ENCODE measurements at regions not wholly inside any gene's neighbourhood (a gene's known extent, or its start where the extent isn't known, plus 50 kb on each side); places are given as distances from the start of the nearest gene placed in this dataset.
"Not testable (repeated sequence)": the region's sequence is repeated elsewhere in the genome, so short reads cannot be mapped to it uniquely, and the experiment has no call there.

DNA sequence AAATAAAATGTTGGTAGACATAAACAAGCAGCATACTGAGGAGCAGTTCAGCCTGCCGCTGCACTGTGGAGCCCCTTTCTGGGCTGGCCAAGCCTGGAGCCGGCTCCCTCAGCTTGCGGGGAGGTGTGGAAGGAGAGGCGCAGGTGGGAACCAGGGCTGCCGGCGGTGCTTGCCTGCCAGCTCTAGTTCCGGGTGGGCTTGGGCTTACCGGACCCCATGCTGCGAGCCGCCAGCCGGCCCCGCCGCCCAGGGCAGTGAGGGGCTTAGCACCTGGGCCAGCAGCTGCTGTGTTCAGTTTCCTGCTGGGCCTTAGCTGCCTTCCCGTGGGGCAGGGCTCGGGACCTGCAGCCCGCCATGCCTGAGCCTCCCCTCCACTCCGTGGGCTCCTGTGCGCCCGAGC is 672.9 kb upstream of the POM121L12 start:
- H3K36me3 ChIP-seq, result no peaks in the 10 kb centered on the region
- H3K27ac ChIP-seq, result no peak overlapping the region
- H3K4me1 ChIP-seq, result no peaks in the 10 kb centered on the region
- no peak overlapping the region for H3K9ac ChIP-seq
- TF ChIP-seq Cebpa-rat (IDR thresholded peaks at IDR 0.05), result no peak
- H4K20me1 ChIP-seq, result no peaks in the 10 kb centered on the region
- H3K4me2 ChIP-seq, result no peak overlapping the region
- H3K9me3 ChIP-seq (replicated peaks in 1 of 11), result peaks cover 0 to 5% (median 0%) of the 10 kb centered on the region in 11 experiments; a peak in 2 of 22 replicates
- no peaks in the 10 kb centered on the region for H3K27me3 ChIP-seq
- no peak overlapping the region for H3K4me3 ChIP-seq

GRCh38 chr7:52360541-52360940 is 674.9 kb upstream of the POM121L12 start:
- H3K27ac ChIP-seq, result no peak overlapping the region
- TF ChIP-seq Cebpa-rat (IDR thresholded peaks at IDR 0.05), result no peak

GRCh38 chr7:52355053-52355452 is 680.4 kb upstream of the POM121L12 start:
- Histone ChIP-seq H3K36me3 (no peaks in the 10 kb centered on the region), H3K4me1 (peaks cover 0 to 9% (median 0%) of the 10 kb centered on the region in 10 experiments; a peak in 1 of 20 replicates), H3K27me3 (no peaks in the 10 kb centered on the region), H4K20me1 (no peaks in the 10 kb centered on the region; a peak in 1 of 22 replicates), H3K4me2 (0 out of 22 replicates have a peak overlapping the region, but pooled peaks of 1 of the 11 experiments have one; percentile 1), H3K4me3 (no peak overlapping the region), H3K9ac (no peak overlapping the region), H3K27ac (no peak overlapping the region), H3K9me3 (replicated peaks in 1 of 11) (no peaks in the 10 kb centered on the region)
- TF ChIP-seq Cebpa-rat (IDR thresholded peaks at IDR 0.05), result 0 out of 22 replicates have a peak, but pooled peaks of 2 of the 11 experiments have one; percentile 26 to 39

More at GRCh38 chr7:52360541-52360940, 674.9 kb upstream of the POM121L12 start:
- Histone ChIP-seq H3K4me3 (no peak overlapping the region), H3K9ac (no peak overlapping the region), H3K36me3 (no peaks in the 10 kb centered on the region), H4K20me1 (no peaks in the 10 kb centered on the region; a peak in 1 of 22 replicates), H3K4me2 (no peak overlapping the region), H3K4me1 (no peaks in the 10 kb centered on the region), H3K27me3 (no peaks in the 10 kb centered on the region), H3K9me3 (replicated peaks in 1 of 11) (peaks cover 0 to 5% (median 0%) of the 10 kb centered on the region in 11 experiments; a peak in 2 of 22 replicates)

DNA sequence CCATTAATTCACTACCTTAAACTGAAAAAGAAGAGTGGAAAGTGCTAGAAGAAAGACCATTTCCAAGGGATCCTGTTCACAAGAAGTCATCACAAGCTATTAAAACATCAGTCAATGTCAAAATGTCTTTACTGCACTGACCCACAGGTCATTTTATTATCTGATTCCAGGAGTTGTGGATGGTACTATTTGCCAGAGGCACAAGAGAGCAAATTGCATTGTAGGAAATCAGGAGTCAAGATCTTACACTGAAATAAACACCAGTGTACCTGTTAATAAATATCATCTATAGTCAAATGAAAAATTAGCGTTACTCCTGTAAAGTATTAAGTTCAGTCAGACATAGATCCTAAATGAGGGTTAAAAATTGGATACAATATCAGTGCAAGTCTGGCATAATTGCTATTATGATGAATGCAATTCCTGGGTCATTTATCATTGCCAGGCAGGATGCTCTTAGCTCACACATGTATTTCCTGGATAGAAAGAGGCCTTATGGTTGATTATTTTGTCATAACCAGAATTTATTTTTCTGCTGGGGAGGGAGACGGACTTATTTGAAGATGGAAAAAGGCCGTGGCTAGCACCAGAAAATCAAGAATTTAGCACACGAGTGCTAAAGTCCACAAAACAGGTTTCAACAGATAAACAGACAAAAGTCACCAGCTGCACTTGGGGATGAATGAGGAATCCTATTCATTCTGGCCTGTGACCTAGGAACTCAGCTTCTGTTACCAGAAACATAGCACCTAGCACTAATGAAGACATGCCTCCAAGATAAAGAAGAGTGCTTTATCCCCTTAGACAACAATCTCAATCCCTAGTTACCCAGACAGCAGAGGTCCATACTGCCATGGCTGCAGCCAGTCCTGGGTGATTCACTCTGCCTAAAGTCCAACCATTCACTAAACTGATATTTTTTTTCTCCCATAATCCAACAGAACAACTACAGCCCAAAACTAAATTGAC is 683.1 kb upstream of the POM121L12 start:
- H3K9ac ChIP-seq, result no peak overlapping the region
- no peaks in the 10 kb centered on the region for H3K27me3 ChIP-seq
- no peaks in the 10 kb centered on the region for H3K9me3 ChIP-seq (replicated peaks in 1 of 11)
- TF ChIP-seq Cebpa-rat (IDR thresholded peaks at IDR 0.05), result no peak
- H3K4me1 ChIP-seq, result peaks cover 0 to 9% (median 0%) of the 10 kb centered on the region in 10 experiments; a peak in 1 of 20 replicates
- H4K20me1 ChIP-seq, result no peaks in the 10 kb centered on the region; a peak in 1 of 22 replicates
- no peak overlapping the region for H3K4me3 ChIP-seq
- H3K4me2 ChIP-seq, result no peak overlapping the region
- no peaks in the 10 kb centered on the region for H3K36me3 ChIP-seq
- H3K27ac ChIP-seq, result no peak overlapping the region

GRCh38 chr7:52344015-52344414 is 691.4 kb upstream of the POM121L12 start:
- Histone ChIP-seq H3K4me2 (no peak overlapping the region), H4K20me1 (no peaks in the 10 kb centered on the region)

GRCh38 chr7:52340067-52340466 is 695.4 kb upstream of the POM121L12 start:
- Histone ChIP-seq H3K27me3 (no peaks in the 10 kb centered on the region), H4K20me1 (no peaks in the 10 kb centered on the region), H3K4me2 (no peak overlapping the region), H3K9ac (no peak overlapping the region), H3K36me3 (no peaks in the 10 kb centered on the region), H3K9me3 (replicated peaks in 1 of 11) (no peaks in the 10 kb centered on the region), H3K27ac (no peak overlapping the region), H3K4me3 (no peak overlapping the region), H3K4me1 (no peaks in the 10 kb centered on the region)
- no peak for TF ChIP-seq Cebpa-rat (IDR thresholded peaks at IDR 0.05)

More at GRCh38 chr7:52344015-52344414, 691.4 kb upstream of the POM121L12 start:
- no peak overlapping the region for H3K27ac ChIP-seq
- no peak overlapping the region for H3K4me3 ChIP-seq
- H3K36me3 ChIP-seq, result no peaks in the 10 kb centered on the region
- no peak for TF ChIP-seq Cebpa-rat (IDR thresholded peaks at IDR 0.05)
- H3K9ac ChIP-seq, result no peak overlapping the region
- no peaks in the 10 kb centered on the region for H3K9me3 ChIP-seq (replicated peaks in 1 of 11)
- no peaks in the 10 kb centered on the region for H3K27me3 ChIP-seq
- no peaks in the 10 kb centered on the region for H3K4me1 ChIP-seq

DNA sequence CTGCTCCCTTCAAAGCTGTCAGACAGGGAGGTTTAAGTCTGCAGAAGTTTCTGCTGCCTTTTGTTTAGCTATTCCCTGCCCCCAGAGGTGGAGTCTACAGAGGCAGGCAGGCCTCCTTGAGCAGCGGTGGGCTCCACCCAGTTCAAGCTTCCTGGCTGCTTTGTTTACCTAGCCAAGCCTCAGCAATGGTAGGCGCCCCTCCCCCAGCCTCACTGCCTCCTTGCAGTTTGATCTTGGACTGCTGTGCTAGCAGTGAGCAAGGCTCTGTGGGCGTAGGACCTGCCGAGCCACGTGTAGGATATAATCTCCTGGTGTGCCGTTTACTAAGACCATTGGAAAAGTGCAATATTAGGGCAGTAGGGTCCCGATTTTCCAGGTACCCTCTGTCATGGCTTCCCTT is 707.1 kb upstream of the POM121L12 start:
- H3K9me3 ChIP-seq (replicated peaks in 1 of 11); H3K27me3 ChIP-seq; H3K36me3 ChIP-seq; H3K27ac ChIP-seq; H4K20me1 ChIP-seq; H3K4me2 ChIP-seq; H3K9ac ChIP-seq; H3K4me1 ChIP-seq; H3K4me3 ChIP-seq: not testable (repeated sequence)

DNA sequence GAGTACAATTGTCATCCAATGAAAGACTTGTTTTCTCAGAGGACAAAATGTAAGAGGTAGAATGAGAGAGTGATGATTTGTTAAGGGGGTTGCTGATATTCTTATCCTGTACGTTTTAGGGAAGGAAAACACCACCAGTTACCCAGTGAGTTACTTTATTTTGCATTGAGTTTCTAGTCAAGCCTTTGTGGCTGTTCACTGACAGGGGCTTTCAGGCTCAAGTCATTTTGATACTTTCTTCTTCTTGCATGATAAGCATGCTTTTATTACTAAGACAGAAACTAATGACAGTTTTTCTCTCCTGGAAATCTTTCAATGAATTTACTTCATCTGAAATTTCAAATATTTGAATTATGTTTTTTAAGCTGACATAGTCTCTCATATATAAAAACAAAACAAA is 710.2 kb upstream of the POM121L12 start:
- no peak for TF ChIP-seq Cebpa-rat (IDR thresholded peaks at IDR 0.05)
- no peaks in the 10 kb centered on the region for H3K27me3 ChIP-seq

DNA sequence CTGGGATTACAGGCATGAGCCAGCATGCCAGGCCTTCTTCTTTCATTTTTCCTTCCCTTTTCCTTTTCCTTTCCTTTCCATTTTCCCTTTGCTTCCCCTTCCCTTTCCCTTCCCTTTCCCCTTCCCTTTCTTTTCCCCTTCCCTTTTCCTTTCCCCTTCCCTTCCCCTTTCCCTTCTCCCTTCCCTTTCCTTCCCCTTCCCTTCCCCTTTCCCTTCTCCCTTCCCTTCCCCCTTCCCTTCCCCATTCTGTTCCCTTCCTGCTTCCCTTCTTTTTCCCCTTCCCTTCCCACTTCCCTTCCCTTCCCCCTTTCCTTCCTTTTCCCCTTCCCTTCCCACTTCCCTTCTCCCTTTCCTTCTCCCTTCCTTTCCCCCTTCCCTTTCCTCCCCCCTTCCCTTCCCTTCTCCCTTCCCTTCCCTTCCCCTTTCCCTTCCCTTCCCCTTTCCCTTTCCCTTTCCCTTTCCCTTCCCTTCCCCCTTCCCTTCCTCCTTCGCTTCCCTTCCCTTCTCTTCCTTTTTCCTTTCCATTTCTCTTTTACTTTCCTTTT is 712.2 kb upstream of the POM121L12 start:
- Histone ChIP-seq H3K4me1 (peaks cover 0 to 7% (median 0%) of the 10 kb centered on the region in 10 experiments; a peak in 2 of 20 replicates), H3K4me2 (no peak overlapping the region), H4K20me1 (no peaks in the 10 kb centered on the region), H3K4me3 (no peak overlapping the region), H3K27ac (no peak overlapping the region), H3K9ac (no peak overlapping the region), H3K9me3 (replicated peaks in 1 of 11) (peaks cover 0 to 7% (median 0%) of the 10 kb centered on the region in 11 experiments; a peak in 2 of 22 replicates), H3K36me3 (no peaks in the 10 kb centered on the region), H3K27me3 (no peaks in the 10 kb centered on the region)
- no peak for TF ChIP-seq Cebpa-rat (IDR thresholded peaks at IDR 0.05)

More for the DNA sequence above, 710.2 kb upstream of the POM121L12 start:
- Histone ChIP-seq H3K4me2 (no peak overlapping the region), H3K4me1 (peaks cover 0 to 2% (median 0%) of the 10 kb centered on the region in 10 experiments; a peak in 2 of 20 replicates), H3K4me3 (no peak overlapping the region), H3K9me3 (replicated peaks in 1 of 11) (peaks cover 0 to 7% (median 0%) of the 10 kb centered on the region in 11 experiments; a peak in 2 of 22 replicates), H3K27ac (no peak overlapping the region), H4K20me1 (no peaks in the 10 kb centered on the region), H3K36me3 (no peaks in the 10 kb centered on the region), H3K9ac (no peak overlapping the region)

Data from BLaER1 treated with 17β-estradiol and CSF1 and Interleukin-3, amounts not matched to agents 10 nM and 100 nM (cell line).